WTC11 (cell line): ENCODE measurements at regions not wholly inside any gene's neighbourhood (a gene's known extent, or its start where the extent isn't known, plus 50 kb on each side); places are given as distances from the start of the nearest gene placed in this dataset.
"Not testable (repeated sequence)": the region's sequence is repeated elsewhere in the genome, so short reads cannot be mapped to it uniquely, and the experiment has no call there.

Experiments used
- CTCF ChIP-seq: fragments of 200-600 bp; IDR thresholded peaks from 2 replicates; pipeline ENCODE4 v1.8.0; 2022; ENCODE audit warnings: antibody characterized with exemption
- SP1 ChIP-seq: sonication (generic); formaldehyde crosslinking; conservative IDR thresholded peaks from 2 replicates; pipeline ENCODE4 v1.8.1; 2022; ENCODE audit warnings: missing genetic modification reagents
- TF ChIP-seq, protein P1 (sequence below): sonication (generic); formaldehyde crosslinking; IDR thresholded peaks from 2 replicates; pipeline ENCODE4 v1.8.1; 2022; ENCODE audit warnings: mild to moderate bottlenecking, missing genetic modification reagents, moderate library complexity, borderline replicate concordance
- TF ChIP-seq, protein P2 (sequence below): sonication (generic); formaldehyde crosslinking; IDR thresholded peaks from 2 replicates; pipeline ENCODE4 v1.8.1; 2023; ENCODE audit warnings: mild to moderate bottlenecking, moderate library complexity, missing genetic modification reagents

DNA sequence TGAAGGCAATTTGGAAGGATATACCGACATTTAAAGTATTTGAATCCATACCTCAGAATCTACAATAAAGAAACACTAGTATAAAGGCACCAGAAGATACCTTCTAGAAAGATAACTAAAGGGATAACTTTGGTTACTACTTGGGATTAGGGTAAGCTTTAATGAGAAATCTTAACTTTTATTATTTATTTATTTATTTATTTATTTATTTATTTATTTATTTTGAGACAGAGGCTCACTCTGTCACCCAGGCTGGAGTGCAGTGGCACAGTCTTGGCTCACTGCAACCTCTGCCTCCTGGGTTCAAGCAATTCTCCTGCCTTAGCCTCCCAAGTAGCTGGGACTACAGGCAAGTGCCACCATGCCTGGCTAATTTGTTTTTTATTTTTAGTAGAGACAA lies 81.6 kb upstream of the KCND2 start:
- not testable (repeated sequence) for TF ChIP-seq SP1 (CRISPR knock-in tag); CTCF
- TF ChIP-seq, protein P1, sequence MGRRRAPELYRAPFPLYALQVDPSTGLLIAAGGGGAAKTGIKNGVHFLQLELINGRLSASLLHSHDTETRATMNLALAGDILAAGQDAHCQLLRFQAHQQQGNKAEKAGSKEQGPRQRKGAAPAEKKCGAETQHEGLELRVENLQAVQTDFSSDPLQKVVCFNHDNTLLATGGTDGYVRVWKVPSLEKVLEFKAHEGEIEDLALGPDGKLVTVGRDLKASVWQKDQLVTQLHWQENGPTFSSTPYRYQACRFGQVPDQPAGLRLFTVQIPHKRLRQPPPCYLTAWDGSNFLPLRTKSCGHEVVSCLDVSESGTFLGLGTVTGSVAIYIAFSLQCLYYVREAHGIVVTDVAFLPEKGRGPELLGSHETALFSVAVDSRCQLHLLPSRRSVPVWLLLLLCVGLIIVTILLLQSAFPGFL (CRISPR knock-in tag): not testable (repeated sequence)
- TF ChIP-seq, protein P2, sequence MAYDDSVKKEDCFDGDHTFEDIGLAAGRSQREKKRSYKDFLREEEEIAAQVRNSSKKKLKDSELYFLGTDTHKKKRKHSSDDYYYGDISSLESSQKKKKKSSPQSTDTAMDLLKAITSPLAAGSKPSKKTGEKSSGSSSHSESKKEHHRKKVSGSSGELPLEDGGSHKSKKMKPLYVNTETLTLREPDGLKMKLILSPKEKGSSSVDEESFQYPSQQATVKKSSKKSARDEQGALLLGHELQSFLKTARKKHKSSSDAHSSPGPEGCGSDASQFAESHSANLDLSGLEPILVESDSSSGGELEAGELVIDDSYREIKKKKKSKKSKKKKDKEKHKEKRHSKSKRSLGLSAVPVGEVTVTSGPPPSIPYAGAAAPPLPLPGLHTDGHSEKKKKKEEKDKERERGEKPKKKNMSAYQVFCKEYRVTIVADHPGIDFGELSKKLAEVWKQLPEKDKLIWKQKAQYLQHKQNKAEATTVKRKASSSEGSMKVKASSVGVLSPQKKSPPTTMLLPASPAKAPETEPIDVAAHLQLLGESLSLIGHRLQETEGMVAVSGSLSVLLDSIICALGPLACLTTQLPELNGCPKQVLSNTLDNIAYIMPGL (CRISPR knock-in tag): not testable (repeated sequence)
